ENCODE measurements at regions not wholly inside any gene's neighbourhood (a gene's known extent, or its start where the extent isn't known, plus 50 kb on each side); places are given as distances from the start of the nearest gene placed in this dataset.

GRCh38 chr18:49681387-49681786, 119.5 kb downstream of the LIPG start:
- TF ChIP-seq CTCF (IDR thresholded peaks at IDR 0.05) (no peak), POLR2A (IDR thresholded peaks at IDR 0.05) (no peak), POLR2AphosphoS5 (IDR thresholded peaks at IDR 0.05) (no peak), EP300 (IDR thresholded peaks at IDR 0.05) (no peak)

All from sigmoid colon (tissue), 4 donors.